NT2/D1 (cell line): ENCODE measurements at regions not wholly inside any gene's neighbourhood (a gene's known extent, or its start where the extent isn't known, plus 50 kb on each side); places are given as distances from the start of the nearest gene placed in this dataset.
"Not testable (repeated sequence)": the region's sequence is repeated elsewhere in the genome, so short reads cannot be mapped to it uniquely, and the experiment has no call there.

Experiments
- DNase-seq: peaks from one replicate; pipeline ENCODE4 v3.0.0-alpha.2; 2011; ENCODE audit warnings: low read depth, low spot score
- H3K27me3 ChIP-seq: 2 replicates; pipeline ENCODE4 v1.6.0; 2011; ENCODE audit warnings: mild to moderate bottlenecking; ENCODE audit not compliant: insufficient read length, insufficient read depth
- H3K36me3 ChIP-seq: 2 replicates; pipeline ENCODE4 v1.6.1; 2011; ENCODE audit warnings: mild to moderate bottlenecking, low read length, mixed read lengths; ENCODE audit not compliant: insufficient read depth, insufficient read length
- H3K4me1 ChIP-seq: 2 replicates; pipeline ENCODE4 v1.5.1; 2011; ENCODE audit not compliant: insufficient read depth, insufficient read length
- H3K4me3 ChIP-seq: 2 replicates; pipeline ENCODE4 v1.5.1; 2011; ENCODE audit warnings: low read depth; ENCODE audit not compliant: insufficient read length
- H3K9ac ChIP-seq: 2 replicates; pipeline ENCODE4 v1.6.0; 2011; ENCODE audit warnings: low read depth; ENCODE audit not compliant: insufficient read length
- H3K9me3 ChIP-seq: 2 replicates; pipeline ENCODE4 v1.5.1; 2011; ENCODE audit warnings: mild to moderate bottlenecking, low read length; ENCODE audit not compliant: insufficient read depth
- SUZ12 ChIP-seq: IDR thresholded peaks from 2 replicates; pipeline ENCODE4 v1.6.1; 2011; ENCODE audit not compliant: insufficient read length, insufficient read depth; ENCODE audit errors: extremely low read depth
- YY1 ChIP-seq: IDR thresholded peaks from 2 replicates; pipeline ENCODE4 v1.6.1; 2011; ENCODE audit not compliant: insufficient read length, insufficient read depth
- ZNF274 ChIP-seq: IDR thresholded peaks from 2 replicates; pipeline ENCODE4 v1.6.1; 2011; ENCODE audit warnings: mild to moderate bottlenecking, low read depth, low read length

- Histone ChIP-seq H3K9ac (no peak overlapping the region), H3K27me3 (no peaks in the 10 kb centered on the region), H3K4me1 (no peaks in the 10 kb centered on the region), H3K4me3 (no peak overlapping the region), H3K9me3 (no peaks in the 10 kb centered on the region), H3K36me3 (no peaks in the 10 kb centered on the region)
- peak; percentile 28 for DNase-seq
- TF ChIP-seq SUZ12 (no peak), YY1 (no peak), ZNF274 (no peak)
Observed at GRCh38 chr9:104386425-104387069, 117.5 kb upstream of the OR13F1 start.

GRCh38 chr9:104388071-104388470 lies 116.0 kb upstream of the OR13F1 start:
- DNase-seq = no peak
- H3K27me3 ChIP-seq = no peaks in the 10 kb centered on the region
- no peaks in the 10 kb centered on the region for H3K9me3 ChIP-seq
- no peaks in the 10 kb centered on the region for H3K4me1 ChIP-seq
- TF ChIP-seq SUZ12 = no peak
- TF ChIP-seq YY1 = no peak
- TF ChIP-seq ZNF274 = no peak
- no peak overlapping the region for H3K4me3 ChIP-seq
- H3K36me3 ChIP-seq = no peaks in the 10 kb centered on the region
- no peak overlapping the region for H3K9ac ChIP-seq

- Histone ChIP-seq H3K4me1 (no peaks in the 10 kb centered on the region), H3K27me3 (no peaks in the 10 kb centered on the region), H3K9me3 (no peaks in the 10 kb centered on the region; the same call in 1 of the 2 replicates), H3K36me3 (no peaks in the 10 kb centered on the region), H3K4me3 (no peak overlapping the region), H3K9ac (no peak overlapping the region)
- no peak for DNase-seq
- TF ChIP-seq SUZ12 (no peak), ZNF274 (no peak), YY1 (no peak)
Observed at GRCh38 chr9:104389341-104389740, 114.7 kb upstream of the OR13F1 start.

GRCh38 chr9:104394901-104395300 lies 109.2 kb upstream of the OR13F1 start:
- not testable (repeated sequence) for H3K9ac ChIP-seq, H3K27me3 ChIP-seq, DNase-seq, H3K4me3 ChIP-seq, H3K4me1 ChIP-seq, H3K9me3 ChIP-seq, H3K36me3 ChIP-seq

GRCh38 chr9:104412238-104412637 lies 91.8 kb upstream of the OR13F1 start:
- DNase-seq = no peak
- H3K4me3 ChIP-seq = no peak overlapping the region
- H3K9me3 ChIP-seq = peaks cover 55% of the 10 kb centered on the region

GRCh38 chr9:104416470-104416869 lies 87.6 kb upstream of the OR13F1 start:
- TF ChIP-seq SUZ12 = no peak
- TF ChIP-seq YY1 = no peak
- no peak for TF ChIP-seq ZNF274
- no peaks in the 10 kb centered on the region for H3K36me3 ChIP-seq
- H3K9me3 ChIP-seq = peaks cover 42% of the 10 kb centered on the region
- no peak overlapping the region for H3K9ac ChIP-seq
- H3K4me1 ChIP-seq = no peaks in the 10 kb centered on the region
- DNase-seq = no peak
- H3K27me3 ChIP-seq = no peaks in the 10 kb centered on the region
- H3K4me3 ChIP-seq = no peak overlapping the region

More at GRCh38 chr9:104412238-104412637, 91.8 kb upstream of the OR13F1 start:
- Histone ChIP-seq H3K4me1 (no peaks in the 10 kb centered on the region), H3K27me3 (no peaks in the 10 kb centered on the region), H3K36me3 (no peaks in the 10 kb centered on the region), H3K9ac (no peak overlapping the region)
- TF ChIP-seq SUZ12 (no peak), ZNF274 (no peak), YY1 (no peak)

GRCh38 chr9:104417296-104417695 lies 86.8 kb upstream of the OR13F1 start:
- Histone ChIP-seq H3K27me3 (no peaks in the 10 kb centered on the region), H3K4me1 (no peaks in the 10 kb centered on the region), H3K36me3 (no peaks in the 10 kb centered on the region), H3K9me3 (peaks cover 34% of the 10 kb centered on the region), H3K4me3 (no peak overlapping the region), H3K9ac (no peak overlapping the region)
- DNase-seq = no peak
- no peak for TF ChIP-seq ZNF274
- no peak for TF ChIP-seq SUZ12
- no peak for TF ChIP-seq YY1

GRCh38 chr9:104429031-104429546 lies 75.0 kb upstream of the OR13F1 start:
- no peak for DNase-seq
- Histone ChIP-seq H3K36me3 (no peaks in the 10 kb centered on the region), H3K9me3 (peaks cover 22% of the 10 kb centered on the region), H3K9ac (no peak overlapping the region), H3K4me3 (no peak overlapping the region), H3K4me1 (no peaks in the 10 kb centered on the region), H3K27me3 (no peaks in the 10 kb centered on the region)
- no peak for TF ChIP-seq SUZ12
- no peak for TF ChIP-seq ZNF274
- TF ChIP-seq YY1 = no peak
